PC-3 (cell line): ENCODE measurements at regions not wholly inside any gene's neighbourhood (a gene's known extent, or its start where the extent isn't known, plus 50 kb on each side); places are given as distances from the start of the nearest gene placed in this dataset.

Experiments
- CTCF ChIP-seq: fragments of 300-600 bp; sonication (generic); conservative IDR thresholded peaks from 2 replicates; pipeline ENCODE4 v1.5.1; 2017; ENCODE audit warnings: antibody characterized with exemption, low read depth, mild to moderate bottlenecking, low read length
- EZH2 ChIP-seq: fragments of 300-600 bp; sonication (generic); IDR thresholded peaks from one replicate; pipeline ENCODE4 v1.6.1; 2017; ENCODE audit warnings: antibody characterized with exemption, mild to moderate bottlenecking, low read length; ENCODE audit not compliant: unreplicated experiment
- EZH2phosphoT487 ChIP-seq: fragments of 300-600 bp; sonication (generic); IDR thresholded peaks from 2 replicates; pipeline ENCODE4 v1.6.1; 2018; ENCODE audit warnings: mild to moderate bottlenecking, antibody characterized with exemption, low read length, borderline replicate concordance

GRCh38 chr11:37323843-37324242 lies 725.8 kb upstream of the RAG2 start:
- no peak for TF ChIP-seq CTCF
- TF ChIP-seq EZH2phosphoT487 = no peak
- TF ChIP-seq EZH2 = no peak
